Bronchial epithelial cell (primary cell): ENCODE measurements at regions not wholly inside any gene's neighbourhood (a gene's known extent, or its start where the extent isn't known, plus 50 kb on each side); places are given as distances from the start of the nearest gene placed in this dataset.

Experiments
- DNase-seq: peaks from one replicate; pipeline ENCODE4 v3.0.0-alpha.2; 2010; ENCODE audit warnings: low read depth
- FAIRE-seq: peaks from 2 replicates; lab custom pipeline; 2011; peaks lifted over from hg19 to GRCh38; lab: Jason Lieb, UNC
- H3K27me3 ChIP-seq: 2 replicates; pipeline ENCODE4 v1.5.1; 2011; ENCODE audit warnings: low read length; ENCODE audit not compliant: control insufficient read depth, insufficient read depth
- H3K36me3 ChIP-seq: 2 replicates; pipeline ENCODE4 v1.5.1; 2011; ENCODE audit warnings: low read length; ENCODE audit not compliant: control insufficient read depth, insufficient read depth
- H3K4me3 ChIP-seq: 2 replicates; pipeline ENCODE4 v1.5.1; 2011; ENCODE audit warnings: mild to moderate bottlenecking, low read depth, low read length, control low read depth
- TF ChIP-seq, protein P1 (sequence below): IDR thresholded peaks from 2 replicates; pipeline ENCODE4 v1.5.1; 2011; ENCODE audit warnings: mild to moderate bottlenecking, moderate library complexity, low read length, control low read depth, inconsistent platforms; ENCODE audit not compliant: insufficient read depth, severe bottlenecking

DNA sequence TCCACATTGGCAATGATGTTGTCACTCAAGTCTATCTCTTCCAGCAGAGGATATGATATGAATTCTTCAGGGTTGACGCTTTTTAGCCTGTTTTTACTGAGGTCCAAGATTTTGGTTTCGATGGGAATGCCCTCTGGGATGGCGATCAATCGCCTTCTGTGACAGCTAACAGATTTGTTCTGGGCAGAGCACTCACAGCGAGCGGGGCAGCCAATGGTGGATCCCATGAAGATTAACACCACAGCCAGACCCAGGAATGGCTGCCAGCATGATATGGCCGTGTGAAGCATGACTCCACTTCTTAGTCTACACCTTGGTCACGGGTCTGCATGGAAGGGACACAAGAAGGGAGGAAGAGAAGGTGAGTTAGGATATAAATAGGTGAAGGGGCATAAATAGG, 377.1 kb upstream of the C9orf72 start:
- H3K4me3 ChIP-seq, result no peak overlapping the region
- no peaks in the 10 kb centered on the region for H3K36me3 ChIP-seq
- FAIRE-seq (no peak), DNase-seq (no peak)
- H3K27me3 ChIP-seq, result no peaks in the 10 kb centered on the region
- TF ChIP-seq, protein P1, sequence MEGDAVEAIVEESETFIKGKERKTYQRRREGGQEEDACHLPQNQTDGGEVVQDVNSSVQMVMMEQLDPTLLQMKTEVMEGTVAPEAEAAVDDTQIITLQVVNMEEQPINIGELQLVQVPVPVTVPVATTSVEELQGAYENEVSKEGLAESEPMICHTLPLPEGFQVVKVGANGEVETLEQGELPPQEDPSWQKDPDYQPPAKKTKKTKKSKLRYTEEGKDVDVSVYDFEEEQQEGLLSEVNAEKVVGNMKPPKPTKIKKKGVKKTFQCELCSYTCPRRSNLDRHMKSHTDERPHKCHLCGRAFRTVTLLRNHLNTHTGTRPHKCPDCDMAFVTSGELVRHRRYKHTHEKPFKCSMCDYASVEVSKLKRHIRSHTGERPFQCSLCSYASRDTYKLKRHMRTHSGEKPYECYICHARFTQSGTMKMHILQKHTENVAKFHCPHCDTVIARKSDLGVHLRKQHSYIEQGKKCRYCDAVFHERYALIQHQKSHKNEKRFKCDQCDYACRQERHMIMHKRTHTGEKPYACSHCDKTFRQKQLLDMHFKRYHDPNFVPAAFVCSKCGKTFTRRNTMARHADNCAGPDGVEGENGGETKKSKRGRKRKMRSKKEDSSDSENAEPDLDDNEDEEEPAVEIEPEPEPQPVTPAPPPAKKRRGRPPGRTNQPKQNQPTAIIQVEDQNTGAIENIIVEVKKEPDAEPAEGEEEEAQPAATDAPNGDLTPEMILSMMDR, result no peak

DNA sequence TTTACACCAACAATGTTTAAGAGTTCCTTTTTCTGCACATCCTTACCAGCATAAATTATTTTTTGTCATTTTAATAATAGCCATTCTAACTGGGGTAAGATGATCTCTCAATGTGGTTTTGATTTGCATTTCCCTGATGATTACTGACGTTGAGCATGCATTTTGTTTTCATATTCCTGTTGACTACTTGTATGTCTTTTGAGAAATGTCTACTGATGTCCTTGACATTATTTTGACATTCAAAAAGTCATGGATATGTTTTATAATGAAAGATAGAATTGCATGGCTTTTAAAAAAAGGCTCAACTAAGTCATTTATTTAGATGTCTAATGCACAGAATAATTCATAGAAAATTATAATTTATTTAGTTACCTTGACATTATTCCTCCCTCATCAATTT, 381.6 kb upstream of the C9orf72 start:
- Histone ChIP-seq H3K36me3 (no peaks in the 10 kb centered on the region), H3K4me3 (no peak overlapping the region), H3K27me3 (no peaks in the 10 kb centered on the region)
- no peak for DNase-seq
- no peak for FAIRE-seq
- TF ChIP-seq, protein P1, result no peak

DNA sequence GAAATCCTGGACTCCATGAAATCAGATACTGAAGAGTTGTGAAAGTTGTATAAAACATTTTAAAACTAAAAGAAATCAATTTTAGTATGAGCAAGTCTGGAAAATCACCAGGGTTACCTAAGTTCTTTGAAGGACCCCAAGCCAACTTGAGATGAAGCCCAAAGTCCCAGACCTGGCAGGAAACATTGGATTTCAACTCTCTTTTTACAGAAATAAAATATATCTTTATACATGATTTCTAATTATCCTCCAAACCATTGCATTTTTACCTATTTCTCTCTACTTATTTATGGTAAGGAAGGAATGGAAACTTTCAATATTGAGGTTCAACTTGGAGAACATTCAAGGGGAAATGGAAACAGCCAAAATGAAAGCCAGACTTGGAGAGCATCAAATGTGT, 390.6 kb upstream of the C9orf72 start:
- TF ChIP-seq, protein P1, result no peak
- H3K27me3 ChIP-seq, result no peaks in the 10 kb centered on the region
- no peaks in the 10 kb centered on the region for H3K36me3 ChIP-seq
- FAIRE-seq (no peak), DNase-seq (no peak)
- H3K4me3 ChIP-seq, result no peak overlapping the region

DNA sequence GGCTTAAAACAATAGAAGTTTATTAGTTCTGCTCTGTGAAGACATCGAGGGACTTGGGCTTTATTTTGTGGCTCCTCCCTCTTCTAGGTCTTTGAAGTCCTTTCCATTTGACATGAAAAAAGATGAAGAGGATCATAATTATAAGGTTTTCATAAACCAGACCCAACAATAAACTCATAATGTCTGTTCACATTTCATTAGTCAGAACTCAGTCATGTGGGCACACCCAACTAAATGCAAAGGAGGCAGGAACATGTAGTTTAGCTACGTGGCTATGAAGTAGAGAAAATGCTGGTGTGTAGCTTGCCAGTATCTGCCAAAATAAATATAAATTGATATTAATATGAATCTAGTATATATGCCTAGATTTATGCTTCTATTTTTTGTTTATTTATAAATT, 393.9 kb upstream of the C9orf72 start:
- no peak for FAIRE-seq
- TF ChIP-seq, protein P1, result no peak
- Histone ChIP-seq H3K36me3 (no peaks in the 10 kb centered on the region), H3K4me3 (no peak overlapping the region), H3K27me3 (no peaks in the 10 kb centered on the region)
- peak; percentile 26 for DNase-seq

DNA sequence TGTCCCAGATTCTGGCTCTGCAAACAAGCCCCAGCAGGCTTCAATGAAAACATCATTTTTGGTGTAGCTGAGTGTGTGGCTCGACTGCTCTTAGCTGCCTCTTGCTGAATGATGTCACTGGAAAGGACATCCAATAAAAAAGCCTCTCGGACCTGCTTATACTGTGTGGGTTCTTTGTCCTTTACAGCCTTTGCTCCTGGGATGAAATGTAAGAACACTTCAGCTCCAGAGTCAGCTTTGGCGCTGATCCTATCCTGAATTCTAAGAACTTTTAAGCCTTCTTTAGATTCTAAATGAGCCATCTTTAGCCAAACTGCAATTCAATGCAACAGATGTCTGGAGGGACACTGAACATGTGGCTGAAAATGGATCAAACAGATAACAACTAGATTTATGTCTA, 404.6 kb upstream of the C9orf72 start:
- H3K4me3 ChIP-seq, result no peak overlapping the region

DNA sequence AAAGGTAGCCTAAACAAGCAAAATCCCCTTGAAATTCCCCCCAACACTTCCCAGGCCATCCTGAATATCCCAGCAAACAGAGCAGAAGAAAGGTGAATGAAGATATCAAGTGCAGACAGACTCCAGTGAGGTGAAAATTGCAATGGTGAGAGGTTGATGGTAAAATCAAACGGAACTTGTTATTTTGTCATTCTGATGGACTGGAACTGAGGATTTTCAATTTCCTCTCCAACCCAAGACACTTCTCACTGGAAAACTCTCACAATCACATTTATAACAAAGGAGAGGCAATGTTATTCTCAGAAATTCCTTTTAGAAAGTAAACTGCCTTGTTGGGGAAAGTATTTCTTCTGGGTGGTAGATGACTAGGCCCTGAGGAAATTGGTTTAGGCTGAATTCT, 412.4 kb upstream of the C9orf72 start:
- no peak for DNase-seq
- no peak overlapping the region for H3K4me3 ChIP-seq
- no peak for FAIRE-seq
- no peaks in the 10 kb centered on the region for H3K36me3 ChIP-seq
- TF ChIP-seq, protein P1, result no peak
- no peaks in the 10 kb centered on the region for H3K27me3 ChIP-seq

More for the DNA sequence above, 404.6 kb upstream of the C9orf72 start:
- Histone ChIP-seq H3K27me3 (no peaks in the 10 kb centered on the region), H3K36me3 (no peaks in the 10 kb centered on the region)
- peak; percentile 22 for DNase-seq
- TF ChIP-seq, protein P1, result no peak
- FAIRE-seq, result no peak
